Neural progenitor cell (in vitro differentiated cells): ENCODE measurements at regions not wholly inside any gene's neighbourhood (a gene's known extent, or its start where the extent isn't known, plus 50 kb on each side); places are given as distances from the start of the nearest gene placed in this dataset.

ENCODE experiments used
- DNase-seq: peaks from one replicate; pipeline ENCODE4 v3.0.0-alpha.2; 2016; ENCODE audit warnings: low spot score
- H2AFZ ChIP-seq: fragments of 200-600 bp; sonication (generic); replicated peaks from 2 replicates; pipeline ENCODE4 v1.6.1; 2016; ENCODE audit warnings: antibody characterized with exemption
- H3F3A ChIP-seq: fragments of 200-600 bp; sonication (generic); 2 replicates; pipeline ENCODE4 v1.6.1; 2016; ENCODE audit warnings: antibody characterized with exemption, low read depth
- H3K27ac ChIP-seq: fragments of 200-600 bp; sonication (generic); 2 replicates; pipeline ENCODE4 v1.5.1; 2016; ENCODE audit warnings: mild to moderate bottlenecking
- H3K27me3 ChIP-seq: fragments of 200-600 bp; sonication (generic); 2 replicates; pipeline ENCODE4 v1.6.1; 2016; ENCODE audit warnings: mild to moderate bottlenecking, moderate library complexity
- H3K36me3 ChIP-seq: fragments of 200-600 bp; sonication (generic); 2 replicates; pipeline ENCODE4 v1.5.1; 2016
- H3K4me1 ChIP-seq: fragments of 200-600 bp; sonication (generic); 2 replicates; pipeline ENCODE4 v1.6.1; 2016; ENCODE audit warnings: mixed run types
- H3K4me2 ChIP-seq: fragments of 200-600 bp; sonication (generic); 2 replicates; pipeline ENCODE4 v1.6.1; 2016
- H3K4me3 ChIP-seq: fragments of 200-600 bp; sonication (generic); 2 replicates; pipeline ENCODE4 v1.5.1; 2016
- H3K79me2 ChIP-seq: fragments of 200-600 bp; sonication (generic); 2 replicates; pipeline ENCODE4 v1.6.1; 2016; ENCODE audit warnings: low read depth
- H3K9ac ChIP-seq: fragments of 200-600 bp; sonication (generic); 2 replicates; pipeline ENCODE4 v1.6.1; 2016
- H3K9me3 ChIP-seq: fragments of 200-600 bp; sonication (generic); 2 replicates; pipeline ENCODE4 v1.5.1; 2016; ENCODE audit warnings: low read depth
- H4K20me1 ChIP-seq: fragments of 200-600 bp; sonication (generic); 2 replicates; pipeline ENCODE4 v1.6.1; 2016; ENCODE audit warnings: low read depth
- H3K27ac Mint-ChIP-seq: 3 replicates; pipeline ENCODE4 v1.8.0; 2021; ENCODE audit warnings: mixed read lengths
- H3K27me3 Mint-ChIP-seq: 2 replicates; pipeline ENCODE4 v1.8.0; 2022; ENCODE audit warnings: low read depth, mild to moderate bottlenecking, inconsistent platforms, moderate library complexity, mixed read lengths; ENCODE audit not compliant: insufficient read depth
- H3K36me3 Mint-ChIP-seq: 3 replicates; pipeline ENCODE4 v1.8.0; 2021; ENCODE audit warnings: mixed read lengths
- H3K4me1 Mint-ChIP-seq: 3 replicates; pipeline ENCODE4 v1.8.0; 2021; ENCODE audit warnings: mixed read lengths
- H3K4me3 Mint-ChIP-seq: 3 replicates; pipeline ENCODE4 v1.8.0; 2021; ENCODE audit warnings: mild to moderate bottlenecking, moderate library complexity, mixed read lengths
- H3K9me3 Mint-ChIP-seq: 3 replicates; pipeline ENCODE4 v1.8.0; 2020; ENCODE audit warnings: mixed read lengths
- CTCF ChIP-seq: fragments of 200-600 bp; sonication (generic); IDR thresholded peaks from 2 replicates; pipeline ENCODE4 v1.5.1; 2017; ENCODE audit warnings: antibody characterized with exemption, mild to moderate bottlenecking
- EZH2 ChIP-seq: fragments of 200-600 bp; sonication (generic); IDR thresholded peaks from 2 replicates; pipeline ENCODE4 v1.6.1; 2017; ENCODE audit warnings: antibody characterized with exemption, mild to moderate bottlenecking, moderate library complexity
- EZH2phosphoT487 ChIP-seq: fragments of 200-600 bp; sonication (generic); IDR thresholded peaks from 2 replicates; pipeline ENCODE4 v1.6.1; 2017; ENCODE audit warnings: antibody characterized with exemption

DNA sequence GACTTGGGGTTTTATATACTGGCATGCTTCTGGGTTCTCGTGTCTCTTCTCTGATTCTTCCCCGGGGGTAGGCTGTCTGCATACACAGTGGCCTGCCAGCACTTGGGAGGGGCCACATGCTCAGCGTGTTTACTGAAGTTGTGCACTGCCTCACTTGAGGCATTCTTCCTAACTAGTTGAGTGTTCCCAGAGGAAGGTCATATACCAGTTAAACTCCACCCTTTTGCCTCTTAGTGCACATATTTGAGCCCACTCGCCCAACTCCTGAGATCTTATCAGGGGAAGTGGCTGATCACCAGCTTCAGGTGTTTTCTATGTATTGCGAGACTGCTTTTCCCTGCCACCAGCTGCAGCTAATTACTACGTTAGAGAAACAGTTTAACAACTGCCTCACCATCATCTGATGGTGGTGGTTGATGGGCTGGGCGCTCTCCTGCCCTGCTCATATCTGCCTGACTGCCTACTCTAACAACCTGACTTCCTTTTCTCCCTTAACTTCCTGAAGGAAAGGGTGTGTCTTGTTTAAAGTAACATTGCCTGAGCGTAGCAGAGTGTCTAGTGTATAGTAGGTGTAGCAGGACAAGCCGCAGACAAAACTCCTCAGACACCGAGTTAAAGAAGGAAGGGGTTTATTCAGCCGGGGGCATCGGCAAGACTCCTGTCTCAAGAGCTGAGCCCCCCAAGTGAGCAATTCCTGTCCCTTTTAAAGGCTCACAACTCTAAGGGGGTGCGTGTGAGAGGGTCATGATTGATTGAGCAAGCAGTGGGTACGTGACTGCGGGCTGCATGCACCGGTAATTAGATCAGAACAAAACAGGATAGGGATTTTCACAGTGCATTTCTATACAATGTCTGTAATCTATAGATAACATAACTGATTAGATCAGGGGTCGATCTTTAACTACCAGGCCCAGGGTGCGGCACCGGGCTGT lies 60.1 kb upstream of the CLINT1 start:
- no peaks in the 10 kb centered on the region for H3K36me3 Mint-ChIP-seq
- TF ChIP-seq EZH2phosphoT487 = no peak
- TF ChIP-seq CTCF = no peak
- no peak for TF ChIP-seq EZH2
- H3K27ac Mint-ChIP-seq = peak overlapping the region; percentile 72
- Histone ChIP-seq H3K4me1 (peaks cover 5% of the 10 kb centered on the region), H3K79me2 (no peaks in the 10 kb centered on the region), H3K27ac (no peak overlapping the region), H2AFZ (peak overlapping the region; percentile 8), H3F3A (peaks cover 5% of the 10 kb centered on the region), H3K9me3 (no peaks in the 10 kb centered on the region), H3K36me3 (no peaks in the 10 kb centered on the region), H3K4me3 (no peak overlapping the region), H3K27me3 (no peaks in the 10 kb centered on the region), H4K20me1 (no peaks in the 10 kb centered on the region), H3K4me2 (no peak overlapping the region), H3K9ac (no peak overlapping the region)
- peaks cover 2% of the 10 kb centered on the region for H3K9me3 Mint-ChIP-seq
- H3K4me3 Mint-ChIP-seq = no peak overlapping the region
- H3K27me3 Mint-ChIP-seq = peaks cover 9% of the 10 kb centered on the region
- DNase-seq = no peak
- peaks cover 53% of the 10 kb centered on the region for H3K4me1 Mint-ChIP-seq

GRCh38 chr5:157917899-157918809 lies 59.2 kb upstream of the CLINT1 start:
- H2AFZ ChIP-seq = no peak overlapping the region
- Mint-ChIP-seq H3K9me3 (peaks cover 2% of the 10 kb centered on the region), H3K4me3 (no peak overlapping the region), H3K27me3 (peaks cover 9% of the 10 kb centered on the region), H3K36me3 (no peaks in the 10 kb centered on the region), H3K27ac (no peak overlapping the region), H3K4me1 (peaks cover 61% of the 10 kb centered on the region)
- no peaks in the 10 kb centered on the region for H3K36me3 ChIP-seq
- DNase-seq = peak; percentile 77
- no peaks in the 10 kb centered on the region for H3K27me3 ChIP-seq
- no peak overlapping the region for H3K4me3 ChIP-seq
- H3K9me3 ChIP-seq = no peaks in the 10 kb centered on the region
- no peaks in the 10 kb centered on the region for H4K20me1 ChIP-seq
- H3K79me2 ChIP-seq = no peaks in the 10 kb centered on the region
- H3K4me1 ChIP-seq = peaks cover 13% of the 10 kb centered on the region
- no peak overlapping the region for H3K27ac ChIP-seq
- H3F3A ChIP-seq = peaks cover 14% of the 10 kb centered on the region
- H3K4me2 ChIP-seq = no peak overlapping the region
- no peak overlapping the region for H3K9ac ChIP-seq
- TF ChIP-seq EZH2 = no peak
- TF ChIP-seq EZH2phosphoT487 = no peak
- peak; percentile 70 for TF ChIP-seq CTCF

DNA sequence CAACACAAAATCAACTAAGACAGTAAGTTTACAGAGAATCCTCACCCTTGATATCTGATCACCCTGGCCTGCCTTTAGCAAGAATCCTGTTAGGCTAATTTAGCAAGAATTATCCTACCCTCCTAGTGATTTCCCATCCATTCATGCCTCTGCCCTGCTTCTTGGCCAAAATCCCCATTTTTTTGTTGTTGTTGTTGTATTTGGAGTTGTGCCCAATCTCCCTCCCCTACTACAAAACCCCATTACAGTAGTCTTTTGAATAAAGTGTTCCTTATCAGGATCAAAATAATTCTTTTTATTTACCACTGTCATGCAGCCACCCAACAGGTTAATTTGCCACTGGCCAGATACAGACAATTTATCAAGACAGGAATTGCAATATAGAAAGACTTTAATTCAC lies 58.5 kb upstream of the CLINT1 start:
- Histone ChIP-seq H3K27me3 (no peaks in the 10 kb centered on the region), H3K27ac (no peak overlapping the region), H3K36me3 (no peaks in the 10 kb centered on the region), H3K9me3 (no peaks in the 10 kb centered on the region), H3F3A (peaks cover 21% of the 10 kb centered on the region), H4K20me1 (no peaks in the 10 kb centered on the region), H3K4me2 (no peak overlapping the region), H3K79me2 (no peaks in the 10 kb centered on the region), H2AFZ (no peak overlapping the region), H3K4me1 (peaks cover 20% of the 10 kb centered on the region), H3K4me3 (no peak overlapping the region), H3K9ac (no peak overlapping the region)
- H3K4me3 Mint-ChIP-seq = no peak overlapping the region
- TF ChIP-seq CTCF (no peak), EZH2 (no peak), EZH2phosphoT487 (no peak)
- H3K9me3 Mint-ChIP-seq = peaks cover 2% of the 10 kb centered on the region
- H3K36me3 Mint-ChIP-seq = no peaks in the 10 kb centered on the region
- peaks cover 68% of the 10 kb centered on the region for H3K4me1 Mint-ChIP-seq
- H3K27me3 Mint-ChIP-seq = peaks cover 9% of the 10 kb centered on the region
- H3K27ac Mint-ChIP-seq = no peak overlapping the region
- DNase-seq = no peak
